ENCODE measurements at regions not wholly inside any gene's neighbourhood (a gene's known extent, or its start where the extent isn't known, plus 50 kb on each side); places are given as distances from the start of the nearest gene placed in this dataset.

DNA sequence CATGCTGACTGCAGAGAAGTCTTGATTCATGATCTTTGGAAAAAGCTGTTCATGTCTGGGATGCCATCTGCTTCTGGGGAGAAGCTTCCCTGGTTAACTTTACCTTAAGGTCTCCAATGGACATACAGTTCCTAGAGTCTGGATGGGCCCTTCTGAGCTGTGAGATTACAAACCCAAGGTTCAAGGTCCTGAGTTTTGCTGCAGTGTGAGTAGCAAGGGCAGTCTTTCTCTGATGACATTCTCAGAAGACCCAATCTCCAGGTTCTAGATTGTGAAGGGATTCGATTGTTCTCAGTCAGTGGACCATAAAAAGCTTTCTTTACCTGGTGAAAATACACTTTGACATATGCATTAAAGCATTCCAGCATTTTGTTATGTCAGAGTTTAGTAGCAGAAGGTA lies 179.2 kb downstream of the AASDH start:
- WGBS: 45% methylated on average over 1 of the region's 1 CpG
- Histone ChIP-seq H3K9me3 (ENCODE audit: control insufficient read depth, low read length) (no peaks in the 10 kb centered on the region), H3K27ac (ENCODE audit: low read length) (no peak overlapping the region), H3K27me3 (ENCODE audit: control insufficient read depth, insufficient read depth) (no peaks in the 10 kb centered on the region), H3K4me3 (ENCODE audit: low read length) (no peak overlapping the region), H3K4me1 (ENCODE audit: control insufficient read depth, insufficient read depth, low read length) (no peaks in the 10 kb centered on the region)
- intact Hi-C loops (cut with DNase I): no loop called here
- DNase-seq: no peak
- no peak for ATAC-seq

DNA sequence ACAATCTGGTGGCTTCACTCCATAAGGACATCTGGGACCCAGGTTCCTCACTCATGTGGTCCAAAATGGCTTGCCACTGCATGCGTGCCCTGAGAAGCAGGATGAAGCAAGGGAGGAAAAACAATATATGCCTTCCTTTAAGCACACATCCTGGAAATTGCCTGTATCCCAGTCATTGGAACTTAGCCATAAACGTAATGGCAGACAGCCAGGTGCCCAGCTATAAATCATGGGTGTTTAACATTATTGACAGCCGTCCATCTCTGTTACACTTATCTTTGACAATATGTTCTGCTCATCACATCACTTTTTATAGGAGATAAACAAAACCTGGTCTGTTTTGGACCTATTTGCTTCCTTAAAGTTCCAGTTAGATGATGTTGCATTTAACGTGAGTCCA lies 181.0 kb downstream of the AASDH start:
- H3K4me1 ChIP-seq (ENCODE audit: control insufficient read depth, insufficient read depth, low read length): no peaks in the 10 kb centered on the region
- no peak overlapping the region for H3K27ac ChIP-seq (ENCODE audit: low read length)
- H3K27me3 ChIP-seq (ENCODE audit: control insufficient read depth, insufficient read depth): no peaks in the 10 kb centered on the region
- no peak overlapping the region for H3K4me3 ChIP-seq (ENCODE audit: low read length)
- intact Hi-C loops (cut with DNase I): no loop called here
- no peak for ATAC-seq
- no peak for DNase-seq
- H3K9me3 ChIP-seq (ENCODE audit: control insufficient read depth, low read length): no peaks in the 10 kb centered on the region
- WGBS: 72% methylated on average over 4 of the region's 4 CpGs

DNA sequence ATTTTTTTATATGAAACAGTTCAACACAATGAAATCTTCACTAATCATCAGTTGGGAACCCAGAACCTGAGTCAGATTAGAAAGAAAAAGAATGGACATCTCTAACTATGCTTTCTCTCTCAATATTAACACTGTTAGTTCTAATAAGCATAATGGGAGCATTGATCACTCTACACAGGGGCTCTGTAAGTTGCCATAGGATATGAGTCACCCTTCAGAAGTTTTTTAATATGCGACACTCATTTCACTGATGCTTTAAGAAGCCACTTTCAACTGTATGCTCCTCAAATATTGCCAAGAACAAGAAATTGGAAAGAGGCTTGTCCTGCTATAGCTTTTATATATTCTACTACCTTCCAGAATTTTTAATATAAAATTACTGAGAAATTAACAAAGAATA lies 187.0 kb downstream of the AASDH start:
- Histone ChIP-seq H3K27me3 (ENCODE audit: control insufficient read depth, insufficient read depth) (no peaks in the 10 kb centered on the region), H3K9me3 (ENCODE audit: control insufficient read depth, low read length) (no peaks in the 10 kb centered on the region), H3K4me1 (ENCODE audit: control insufficient read depth, insufficient read depth, low read length) (no peaks in the 10 kb centered on the region), H3K27ac (ENCODE audit: low read length) (no peak overlapping the region), H3K4me3 (ENCODE audit: low read length) (no peak overlapping the region)
- WGBS: 71% methylated on average over 1 of the region's 1 CpG
- intact Hi-C loops (cut with DNase I): no loop called here
- ATAC-seq: no peak
- no peak for DNase-seq

DNA sequence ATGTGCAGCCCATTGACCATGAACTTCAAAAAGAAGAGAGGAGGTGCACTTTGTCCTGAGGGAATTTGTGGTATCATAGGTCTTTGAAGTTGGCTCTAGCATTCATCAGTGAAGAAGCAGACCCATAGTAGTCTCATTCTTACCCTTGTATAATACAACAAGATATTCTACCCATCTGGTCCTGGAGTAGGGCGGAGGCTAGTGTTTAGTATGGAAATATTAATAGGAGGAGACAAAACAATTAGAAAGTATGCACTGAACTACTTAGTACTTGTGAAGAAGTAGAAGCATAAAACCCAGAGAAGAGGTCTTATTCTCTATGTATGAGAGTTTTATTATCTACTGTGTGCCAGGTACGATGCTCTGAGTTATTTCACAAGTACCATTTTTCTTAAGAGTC lies 189.0 kb downstream of the AASDH start:
- Histone ChIP-seq H3K27me3 (ENCODE audit: control insufficient read depth, insufficient read depth) (no peaks in the 10 kb centered on the region), H3K4me1 (ENCODE audit: control insufficient read depth, insufficient read depth, low read length) (no peaks in the 10 kb centered on the region), H3K9me3 (ENCODE audit: control insufficient read depth, low read length) (no peaks in the 10 kb centered on the region), H3K27ac (ENCODE audit: low read length) (no peak overlapping the region), H3K4me3 (ENCODE audit: low read length) (no peak overlapping the region)
- DNase-seq (no peak), ATAC-seq (no peak)
- 92% methylated on average over 2 of the region's 2 CpGs for WGBS
- intact Hi-C loops (cut with DNase I): no loop called here

DNA sequence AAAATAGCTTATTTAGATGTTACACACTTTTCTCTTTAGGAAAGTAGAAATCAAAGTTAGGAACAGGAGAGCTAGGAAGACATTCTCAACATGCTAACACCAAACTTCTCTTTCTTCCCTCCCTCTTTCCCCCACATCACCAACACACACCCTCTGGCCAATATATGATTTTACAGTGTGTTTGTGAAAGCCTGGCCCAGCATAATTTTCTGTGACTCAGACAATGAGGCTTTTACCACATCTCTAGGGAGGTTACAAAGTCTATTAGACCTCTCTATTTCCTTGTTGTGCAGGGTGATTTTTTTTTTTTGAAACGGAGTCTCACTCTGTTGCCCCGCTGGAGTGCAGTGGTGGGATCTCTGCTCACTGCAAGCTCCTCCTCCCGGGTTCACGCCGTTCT lies 189.9 kb downstream of the AASDH start:
- Histone ChIP-seq H3K4me1 (ENCODE audit: control insufficient read depth, insufficient read depth, low read length) (no peaks in the 10 kb centered on the region), H3K9me3 (ENCODE audit: control insufficient read depth, low read length) (no peaks in the 10 kb centered on the region), H3K4me3 (ENCODE audit: low read length) (no peak overlapping the region), H3K27ac (ENCODE audit: low read length) (no peak overlapping the region), H3K27me3 (ENCODE audit: control insufficient read depth, insufficient read depth) (no peaks in the 10 kb centered on the region)
- WGBS: 92% methylated on average over 5 of the region's 5 CpGs
- DNase-seq (no peak), ATAC-seq (peak in 1 of 2 donors; percentile 22)
- intact Hi-C loops (cut with DNase I): no loop called here

DNA sequence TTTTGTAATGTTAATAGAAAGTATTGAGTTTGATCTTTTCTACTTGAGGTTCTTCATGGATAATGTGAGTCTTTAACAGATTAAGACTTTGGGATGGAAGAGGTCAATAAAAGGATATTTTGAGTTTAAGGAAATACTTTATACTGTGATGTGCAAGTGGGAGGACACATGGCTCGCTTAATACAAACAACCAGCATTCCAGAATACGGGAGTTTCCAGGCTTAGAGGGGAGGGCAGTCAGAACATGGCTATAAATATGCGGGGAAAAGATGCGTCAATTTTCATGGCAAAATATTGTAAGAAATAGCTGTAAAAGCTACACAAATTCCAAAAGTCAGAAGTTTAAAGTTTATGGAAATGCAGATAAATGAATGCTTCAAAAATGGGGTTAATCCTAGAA lies 192.3 kb downstream of the AASDH start:
- Histone ChIP-seq H3K27ac (ENCODE audit: low read length) (no peak overlapping the region), H3K4me3 (ENCODE audit: low read length) (no peak overlapping the region), H3K4me1 (ENCODE audit: control insufficient read depth, insufficient read depth, low read length) (no peaks in the 10 kb centered on the region), H3K9me3 (ENCODE audit: control insufficient read depth, low read length) (no peaks in the 10 kb centered on the region), H3K27me3 (ENCODE audit: control insufficient read depth, insufficient read depth) (no peaks in the 10 kb centered on the region)
- no peak for ATAC-seq
- no peak for DNase-seq
- WGBS: 43% methylated on average over 4 of the region's 4 CpGs
- intact Hi-C loops (cut with DNase I): no loop called here

DNA sequence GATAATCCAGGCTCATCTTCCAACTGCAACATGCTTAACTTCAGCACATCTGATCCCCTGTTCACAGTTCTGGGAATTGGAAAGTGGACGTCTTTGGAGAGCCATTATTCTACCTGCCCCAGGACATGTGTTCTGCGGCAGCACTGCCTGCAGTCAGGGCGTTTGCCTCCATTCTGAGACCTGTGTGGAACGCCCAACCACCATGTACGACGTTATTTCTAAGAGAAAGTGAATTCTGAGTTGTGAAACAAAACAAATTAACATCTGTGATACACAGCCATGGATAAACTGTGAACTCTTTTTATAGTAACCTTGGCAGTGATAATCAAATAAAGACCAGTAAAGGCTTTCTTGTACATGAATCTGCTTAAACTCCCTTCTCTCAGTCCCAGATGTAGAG lies 195.8 kb downstream of the AASDH start:
- no peaks in the 10 kb centered on the region for H3K27me3 ChIP-seq (ENCODE audit: control insufficient read depth, insufficient read depth)
- H3K4me1 ChIP-seq (ENCODE audit: control insufficient read depth, insufficient read depth, low read length): no peaks in the 10 kb centered on the region
- no peak overlapping the region for H3K27ac ChIP-seq (ENCODE audit: low read length)
- 91% methylated on average over 6 of the region's 6 CpGs for WGBS
- H3K4me3 ChIP-seq (ENCODE audit: low read length): no peak overlapping the region
- DNase-seq (no peak), ATAC-seq (no peak)
- no peaks in the 10 kb centered on the region for H3K9me3 ChIP-seq (ENCODE audit: control insufficient read depth, low read length)
- intact Hi-C loops (cut with DNase I): no loop called here

DNA sequence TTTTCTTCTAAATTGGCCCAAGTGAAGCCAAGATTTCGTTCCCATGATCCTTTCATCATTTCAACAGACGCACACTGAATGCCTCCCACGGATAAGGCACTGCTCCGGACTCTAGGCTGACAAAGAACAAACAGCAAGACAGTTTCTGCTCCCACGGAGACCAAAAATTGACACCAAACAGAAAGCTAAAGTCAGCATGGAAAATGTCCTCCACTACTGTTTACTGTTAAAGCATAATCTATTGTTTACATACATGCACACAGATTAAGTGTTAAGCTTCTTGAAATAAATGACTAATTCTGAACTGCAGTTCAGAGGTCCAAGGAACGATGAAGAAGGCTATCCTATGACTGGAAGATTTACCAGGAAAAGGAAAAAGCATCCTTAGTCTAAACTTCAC lies 199.6 kb downstream of the AASDH start:
- intact Hi-C loops (cut with DNase I): no loop called here
- ATAC-seq (no peak), DNase-seq (no peak)
- Histone ChIP-seq H3K9me3 (ENCODE audit: control insufficient read depth, low read length) (no peaks in the 10 kb centered on the region), H3K27ac (ENCODE audit: low read length) (no peak overlapping the region), H3K4me1 (ENCODE audit: control insufficient read depth, insufficient read depth, low read length) (no peaks in the 10 kb centered on the region), H3K27me3 (ENCODE audit: control insufficient read depth, insufficient read depth) (no peaks in the 10 kb centered on the region), H3K4me3 (ENCODE audit: low read length) (no peak overlapping the region)
- 36% methylated on average over 6 of the region's 6 CpGs for WGBS

DNA sequence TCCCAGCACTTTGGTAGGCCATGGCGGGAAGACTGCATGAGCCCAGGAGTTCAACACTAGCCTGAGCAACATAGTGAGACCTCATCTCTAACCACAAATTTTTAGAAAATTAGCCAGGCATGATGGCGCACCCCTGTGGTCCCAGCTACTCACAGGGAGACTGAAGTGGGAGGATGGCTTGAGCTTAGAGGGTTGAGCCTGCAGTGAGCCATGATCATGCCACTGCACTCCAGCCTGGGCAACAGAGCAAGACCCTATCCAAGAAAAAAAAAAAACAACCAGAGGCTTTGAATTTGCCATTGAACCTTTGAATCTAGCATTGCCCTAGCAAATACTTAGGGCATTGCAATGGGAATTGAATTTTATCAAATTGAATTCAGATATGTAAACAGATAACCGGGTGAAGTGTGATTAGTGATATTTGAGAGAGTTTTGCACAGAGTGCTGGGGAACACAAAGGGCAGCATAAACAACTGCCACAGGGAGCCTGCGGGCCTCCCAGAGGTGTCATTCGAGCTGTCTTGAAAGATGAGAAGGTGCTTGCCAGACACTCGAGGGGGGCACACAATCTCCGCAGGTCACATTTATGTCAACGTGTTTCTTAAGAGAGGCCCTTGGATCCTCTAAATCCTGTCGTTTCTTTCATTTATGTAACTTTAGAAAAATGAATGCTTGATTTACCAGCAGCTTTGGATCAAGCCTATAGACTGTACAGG lies 200.3 kb downstream of the AASDH start:
- Histone ChIP-seq H3K9me3 (ENCODE audit: control insufficient read depth, low read length) (no peaks in the 10 kb centered on the region), H3K4me3 (ENCODE audit: low read length) (no peak overlapping the region), H3K27ac (ENCODE audit: low read length) (no peak overlapping the region), H3K4me1 (ENCODE audit: control insufficient read depth, insufficient read depth, low read length) (no peaks in the 10 kb centered on the region), H3K27me3 (ENCODE audit: control insufficient read depth, insufficient read depth) (no peaks in the 10 kb centered on the region)
- intact Hi-C loops (cut with DNase I): no loop called here
- WGBS: 55% methylated on average over 9 of the region's 9 CpGs
- no peak for ATAC-seq
- no peak for DNase-seq

DNA sequence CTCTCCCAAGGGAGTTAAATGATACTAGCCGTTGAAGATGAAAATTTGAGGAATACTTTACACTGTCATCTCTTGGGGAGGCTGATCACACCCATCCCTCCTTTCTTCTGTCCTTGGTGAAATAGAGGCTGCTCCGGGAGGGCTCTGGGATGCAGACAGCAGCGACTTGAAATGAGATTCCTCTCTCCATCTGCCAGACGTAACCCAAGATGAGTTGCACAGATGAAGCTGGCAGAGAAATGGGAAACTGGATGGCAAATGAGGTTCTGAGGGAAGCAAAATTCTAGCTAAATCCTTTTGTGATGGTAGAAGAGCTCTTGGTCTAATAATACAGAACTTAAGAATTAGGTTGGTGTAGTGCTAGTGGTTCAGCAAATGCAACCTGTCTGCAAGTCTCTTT lies 201.4 kb downstream of the AASDH start:
- Histone ChIP-seq H3K4me3 (ENCODE audit: low read length) (no peak overlapping the region), H3K9me3 (ENCODE audit: control insufficient read depth, low read length) (no peaks in the 10 kb centered on the region), H3K27me3 (ENCODE audit: control insufficient read depth, insufficient read depth) (no peaks in the 10 kb centered on the region), H3K27ac (ENCODE audit: low read length) (no peak overlapping the region), H3K4me1 (ENCODE audit: control insufficient read depth, insufficient read depth, low read length) (no peaks in the 10 kb centered on the region)
- intact Hi-C loops (cut with DNase I): no loop called here
- DNase-seq (no peak), ATAC-seq (no peak)
- WGBS: 84% methylated on average over 4 of the region's 4 CpGs

DNA sequence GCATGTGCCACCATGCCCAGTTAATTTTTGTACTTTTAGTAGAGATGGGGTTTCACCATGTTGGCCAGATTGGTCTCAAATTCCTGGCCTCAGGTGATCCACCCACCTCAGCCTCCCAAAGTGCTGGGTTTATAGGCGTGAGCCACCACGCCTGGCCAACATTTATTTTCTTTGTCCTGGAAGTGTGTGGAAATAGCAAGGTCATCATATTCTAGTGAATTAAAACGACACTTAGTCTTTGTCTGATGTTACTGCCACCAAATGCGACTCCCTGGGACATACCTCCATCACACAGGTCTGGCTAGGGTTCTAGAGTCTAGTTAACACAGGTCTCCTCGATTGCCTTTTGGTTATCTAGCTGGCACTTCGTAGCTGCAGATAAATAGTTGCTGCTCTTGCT lies 203.1 kb downstream of the AASDH start:
- DNase-seq (no peak), ATAC-seq (no peak)
- Histone ChIP-seq H3K27me3 (ENCODE audit: control insufficient read depth, insufficient read depth) (no peaks in the 10 kb centered on the region), H3K4me3 (ENCODE audit: low read length) (no peak overlapping the region), H3K9me3 (ENCODE audit: control insufficient read depth, low read length) (no peaks in the 10 kb centered on the region), H3K4me1 (ENCODE audit: control insufficient read depth, insufficient read depth, low read length) (no peaks in the 10 kb centered on the region), H3K27ac (ENCODE audit: low read length) (no peak overlapping the region)
- intact Hi-C loops (cut with DNase I): no loop called here
- WGBS: 76% methylated on average over 6 of the region's 6 CpGs

DNA sequence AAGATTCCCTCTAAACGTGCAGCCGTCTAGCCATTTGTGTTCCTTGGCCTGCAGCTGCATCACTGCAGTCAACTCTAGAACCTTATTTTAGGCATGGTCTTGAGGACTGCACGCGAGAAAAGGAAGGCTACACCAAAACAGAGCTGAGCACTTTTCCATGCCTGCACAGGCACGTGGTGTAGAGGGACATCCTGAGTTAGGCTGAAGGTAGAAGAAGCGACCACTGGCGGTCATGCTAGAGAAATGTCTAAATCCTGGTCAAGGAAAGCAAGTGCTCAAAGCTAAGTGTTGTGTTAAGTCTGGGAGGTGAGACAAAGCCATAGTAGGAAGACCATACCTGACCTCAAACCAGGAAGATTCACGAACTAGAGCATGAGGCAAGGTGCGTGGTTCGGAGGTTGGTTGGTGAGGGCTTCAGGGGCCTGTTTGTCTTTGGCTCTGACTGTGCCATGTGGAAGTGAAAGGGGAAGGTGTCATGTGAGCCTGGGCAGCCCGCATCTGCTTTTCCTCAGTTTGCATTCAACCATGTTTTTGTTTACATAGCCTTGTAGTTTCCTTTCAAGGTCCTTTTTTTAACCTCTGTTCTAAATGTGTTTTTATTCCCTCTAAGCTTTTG lies 203.8 kb downstream of the AASDH start:
- ATAC-seq: no peak
- intact Hi-C loops (cut with DNase I): no loop called here
- no peaks in the 10 kb centered on the region for H3K4me1 ChIP-seq (ENCODE audit: control insufficient read depth, insufficient read depth, low read length)
- DNase-seq: no peak
- 88% methylated on average over 11 of the region's 11 CpGs for WGBS
- no peaks in the 10 kb centered on the region for H3K9me3 ChIP-seq (ENCODE audit: control insufficient read depth, low read length)
- no peaks in the 10 kb centered on the region for H3K27me3 ChIP-seq (ENCODE audit: control insufficient read depth, insufficient read depth)
- no peak overlapping the region for H3K4me3 ChIP-seq (ENCODE audit: low read length)
- H3K27ac ChIP-seq (ENCODE audit: low read length): no peak overlapping the region

Measured in right cardiac atrium (tissue), 5 donors.